ENCODE measurements at regions not wholly inside any gene's neighbourhood (a gene's known extent, or its start where the extent isn't known, plus 50 kb on each side); places are given as distances from the start of the nearest gene placed in this dataset.

GRCh38 chr3:187522293-187522692, 147.9 kb downstream of the SST start:
- no peak overlapping the region for H3K4me3 ChIP-seq
- no peaks in the 10 kb centered on the region for H3K9me3 ChIP-seq
- TF ChIP-seq, protein P1, sequence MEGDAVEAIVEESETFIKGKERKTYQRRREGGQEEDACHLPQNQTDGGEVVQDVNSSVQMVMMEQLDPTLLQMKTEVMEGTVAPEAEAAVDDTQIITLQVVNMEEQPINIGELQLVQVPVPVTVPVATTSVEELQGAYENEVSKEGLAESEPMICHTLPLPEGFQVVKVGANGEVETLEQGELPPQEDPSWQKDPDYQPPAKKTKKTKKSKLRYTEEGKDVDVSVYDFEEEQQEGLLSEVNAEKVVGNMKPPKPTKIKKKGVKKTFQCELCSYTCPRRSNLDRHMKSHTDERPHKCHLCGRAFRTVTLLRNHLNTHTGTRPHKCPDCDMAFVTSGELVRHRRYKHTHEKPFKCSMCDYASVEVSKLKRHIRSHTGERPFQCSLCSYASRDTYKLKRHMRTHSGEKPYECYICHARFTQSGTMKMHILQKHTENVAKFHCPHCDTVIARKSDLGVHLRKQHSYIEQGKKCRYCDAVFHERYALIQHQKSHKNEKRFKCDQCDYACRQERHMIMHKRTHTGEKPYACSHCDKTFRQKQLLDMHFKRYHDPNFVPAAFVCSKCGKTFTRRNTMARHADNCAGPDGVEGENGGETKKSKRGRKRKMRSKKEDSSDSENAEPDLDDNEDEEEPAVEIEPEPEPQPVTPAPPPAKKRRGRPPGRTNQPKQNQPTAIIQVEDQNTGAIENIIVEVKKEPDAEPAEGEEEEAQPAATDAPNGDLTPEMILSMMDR (IDR thresholded peaks at IDR 0.05) = no peak
- H3K27me3 ChIP-seq = no peaks in the 10 kb centered on the region
- no peaks in the 10 kb centered on the region for H3K4me1 ChIP-seq
- intact Hi-C loops (cut with DNase I) = no loop called here
- no peaks in the 10 kb centered on the region for H3K36me3 ChIP-seq
- no peak overlapping the region for H3K27ac ChIP-seq
- no peak for DNase-seq (ENCODE audit: low spot score in 2 of 2)

DNA sequence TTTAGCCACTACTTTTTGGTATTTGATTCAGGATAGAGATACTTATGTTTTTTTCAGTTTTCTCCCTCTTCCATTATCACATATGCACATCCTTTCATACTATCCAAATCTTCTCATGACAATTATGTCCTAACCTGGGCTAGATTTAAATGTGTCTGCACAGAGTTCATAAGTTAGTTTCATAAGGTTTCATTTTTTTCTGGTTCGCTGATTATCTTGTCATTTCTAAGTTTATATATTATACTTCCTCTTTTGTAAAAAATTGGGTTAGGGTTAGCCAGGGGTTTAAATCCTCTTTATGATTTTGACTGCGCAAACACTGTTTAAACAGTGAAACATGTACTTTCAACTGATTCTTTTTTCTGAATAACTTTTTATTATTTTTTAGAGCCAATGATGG, 148.6 kb downstream of the SST start:
- intact Hi-C loops (cut with DNase I) = no loop called here
- no peaks in the 10 kb centered on the region for H3K27me3 ChIP-seq
- H3K36me3 ChIP-seq = no peaks in the 10 kb centered on the region
- TF ChIP-seq, protein P1 (IDR thresholded peaks at IDR 0.05) = no peak
- H3K4me1 ChIP-seq = no peaks in the 10 kb centered on the region
- H3K27ac ChIP-seq = no peak overlapping the region
- no peaks in the 10 kb centered on the region for H3K9me3 ChIP-seq
- no peak overlapping the region for H3K4me3 ChIP-seq
- DNase-seq (ENCODE audit: low spot score in 2 of 2) = no peak

GRCh38 chr3:187520027-187520945, 149.9 kb downstream of the SST start:
- Histone ChIP-seq H3K27ac (no peak overlapping the region), H3K27me3 (no peaks in the 10 kb centered on the region), H3K36me3 (no peaks in the 10 kb centered on the region), H3K9me3 (no peaks in the 10 kb centered on the region), H3K4me3 (no peak overlapping the region), H3K4me1 (no peaks in the 10 kb centered on the region)
- TF ChIP-seq, protein P1 (IDR thresholded peaks at IDR 0.05) = no peak
- intact Hi-C loops (cut with DNase I) = no loop called here
- no peak for DNase-seq (ENCODE audit: low spot score in 2 of 2)

DNA sequence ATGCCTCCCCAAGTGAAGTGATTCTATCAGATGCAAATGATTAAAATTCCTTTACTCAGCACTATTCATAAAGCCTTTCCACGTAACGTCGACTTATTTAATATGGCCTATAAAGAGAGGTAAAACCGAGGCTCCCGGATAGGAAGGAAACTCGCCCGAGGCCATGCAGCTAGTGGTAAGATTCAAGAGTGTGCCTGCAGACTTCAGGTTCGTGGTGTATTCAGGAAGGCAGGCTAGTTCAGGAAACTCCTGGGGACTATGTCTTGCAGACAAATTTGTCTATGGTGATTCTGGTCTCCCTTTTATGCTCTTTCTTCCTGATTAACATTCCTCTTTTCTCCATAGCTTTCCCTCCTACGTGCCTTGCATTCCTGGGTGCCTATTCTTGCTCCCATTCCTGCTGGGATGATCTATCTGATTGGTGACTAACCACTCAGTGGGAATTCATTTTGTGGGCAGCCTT, 150.7 kb downstream of the SST start:
- DNase-seq (ENCODE audit: low spot score in 2 of 2) = no peak
- no peak overlapping the region for H3K4me3 ChIP-seq
- H3K36me3 ChIP-seq = no peaks in the 10 kb centered on the region
- TF ChIP-seq, protein P1 (IDR thresholded peaks at IDR 0.05) = no peak
- intact Hi-C loops (cut with DNase I) = no loop called here
- no peaks in the 10 kb centered on the region for H3K27me3 ChIP-seq
- no peak overlapping the region for H3K27ac ChIP-seq
- no peaks in the 10 kb centered on the region for H3K9me3 ChIP-seq
- no peaks in the 10 kb centered on the region for H3K4me1 ChIP-seq

DNA sequence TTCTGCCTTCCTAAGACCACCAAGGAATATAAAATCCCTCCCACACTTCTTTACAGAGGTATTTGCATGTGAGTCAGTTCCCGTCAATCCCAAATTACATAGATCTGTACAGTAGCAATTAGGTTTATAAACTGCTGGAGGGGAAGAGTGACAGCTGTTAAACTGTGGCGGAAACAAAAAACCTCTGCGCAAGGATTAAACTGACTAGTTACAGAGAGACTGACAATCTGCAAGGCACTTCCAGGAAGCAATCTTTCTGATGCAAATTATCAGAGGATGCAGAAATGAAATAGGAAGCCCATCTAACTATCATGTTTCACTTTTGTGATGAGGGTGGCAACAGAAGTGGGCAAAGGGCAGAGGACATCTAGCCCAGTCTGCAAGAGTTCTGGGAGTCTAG, 150.4 kb downstream of the RTP4 start:
- no peak for DNase-seq (ENCODE audit: low spot score in 2 of 2)
- Histone ChIP-seq H3K4me1 (no peaks in the 10 kb centered on the region), H3K27me3 (no peaks in the 10 kb centered on the region), H3K36me3 (no peaks in the 10 kb centered on the region), H3K9me3 (no peaks in the 10 kb centered on the region), H3K27ac (no peak overlapping the region), H3K4me3 (no peak overlapping the region)
- TF ChIP-seq, protein P1 (IDR thresholded peaks at IDR 0.05) = no peak
- intact Hi-C loops (cut with DNase I) = no loop called here
